K562 (cell line): ENCODE measurements at regions not wholly inside any gene's neighbourhood (a gene's known extent, or its start where the extent isn't known, plus 50 kb on each side); places are given as distances from the start of the nearest gene placed in this dataset.

Experiments used
- ATF2 ChIP-seq: sonication (generic); formaldehyde crosslinking; IDR thresholded peaks from 2 replicates; pipeline ENCODE4 v1.8.1; 2022; ENCODE audit warnings: missing genetic modification reagents
- ATF4 ChIP-seq: fragments of 450-650 bp; formaldehyde crosslinking; IDR thresholded peaks from 2 replicates; pipeline ENCODE4 v1.4.0; 2022; ENCODE audit warnings: mild to moderate bottlenecking, moderate library complexity
- BCL6 ChIP-seq: fragments of 250-450 bp; sonication (Bioruptor Pico); IDR thresholded peaks from 2 replicates; pipeline ENCODE4 v1.4.0; 2020
- EZH2 ChIP-seq: IDR thresholded peaks from 2 replicates; pipeline ENCODE4 v1.6.1; 2012; ENCODE audit warnings: low read depth, mild to moderate bottlenecking, inconsistent platforms, low read length, borderline replicate concordance
- FOXA3 ChIP-seq, 2 experiments: fragments of 450-650 bp in 1 of 2; sonication (generic) in 1 of 2; formaldehyde crosslinking; IDR thresholded peaks in 1 of 2; conservative IDR thresholded peaks in 1 of 2; 2 replicates each; pipeline versions ENCODE4 v1.4.0 to v1.8.0; 2020 to 2022; ENCODE audit warnings: mild to moderate bottlenecking in 2 of 2, missing genetic modification reagents in 1 of 2
- FOXO4 ChIP-seq: fragments of 450-650 bp; formaldehyde crosslinking; IDR thresholded peaks from 2 replicates; pipeline ENCODE4 v1.4.0; 2020; ENCODE audit warnings: mild to moderate bottlenecking, moderate library complexity
- JUND ChIP-seq, 2 experiments: IDR thresholded peaks; 2 replicates in 1 of 2; 3 replicates in 1 of 2; pipeline ENCODE4 v1.6.1; 2011; ENCODE audit warnings: borderline replicate concordance in 2 of 2, low read depth in 2 of 2, low read length in 2 of 2, improper control_type of control experiment in 1 of 2, missing biosample characterization in 1 of 2, missing genetic modification characterization in 1 of 2, missing genetic modification reagents in 1 of 2
- KDM1A ChIP-seq, 2 experiments: fragments of 450-650 bp; IDR thresholded peaks; 2 replicates each; pipeline ENCODE4 v1.6.1; 2016; ENCODE audit warnings: mild to moderate bottlenecking in 2 of 2
- LARP7 ChIP-seq: fragments of 450-650 bp; IDR thresholded peaks from 2 replicates; pipeline ENCODE4 v1.6.1; 2016
- POLR2A ChIP-seq: fragments of 450-650 bp; conservative IDR thresholded peaks from 2 replicates; pipeline ENCODE4 v1.6.1; 2016
- POLR2AphosphoS5 ChIP-seq: IDR thresholded peaks from 2 replicates; pipeline ENCODE4 v1.6.1; 2011; ENCODE audit warnings: mild to moderate bottlenecking, low read depth, low read length, moderate library complexity; ENCODE audit not compliant: control insufficient read depth, insufficient read depth
- RFX5 ChIP-seq: IDR thresholded peaks from 2 replicates; pipeline ENCODE4 v1.6.1; 2011; ENCODE audit warnings: low read depth, mild to moderate bottlenecking, improper control_type of control experiment, low read length
- SMAD4 ChIP-seq: fragments of 250-450 bp; sonication (Bioruptor Pico); conservative IDR thresholded peaks from 2 replicates; pipeline ENCODE4 v1.8.0; 2021; ENCODE audit warnings: inconsistent platforms, mild to moderate bottlenecking, moderate library complexity
- TAL1 ChIP-seq: fragments of 450-650 bp; IDR thresholded peaks from 2 replicates; pipeline ENCODE4 v1.6.1; 2016; ENCODE audit warnings: mild to moderate bottlenecking

- TF ChIP-seq EZH2 (no peak), ATF2 (CRISPR knock-in tag) (no peak), KDM1A (IDR thresholded peaks at IDR 0.05) (no peak), FOXO4 (CRISPR knock-in tag) (no peak), SMAD4 (no peak), FOXA3 (CRISPR knock-in tag; conservative IDR thresholded peaks at IDR 0.05 in 1 of 2, IDR thresholded peaks at IDR 0.05 in 1 of 2) (no peak), POLR2A (no peak), RFX5 (no peak), LARP7 (no peak), POLR2AphosphoS5 (no peak), ATF4 (CRISPR knock-in tag) (no peak), JUND (IDR thresholded peaks at IDR 0.05; ENCODE audit: borderline replicate concordance, low read depth, low read length) (no peak), JUND (tag; IDR thresholded peaks at IDR 0.05; ENCODE audit: borderline replicate concordance, low read depth, low read length) (no peak), BCL6 (CRISPR knock-in tag) (no peak), TAL1 (no peak)
These were observed 261.0 kb upstream of the GRIN3A start for GRCh38 chr9:101999441-101999840.
